Astrocyte (in vitro differentiated cells and primary cell): ENCODE measurements at regions not wholly inside any gene's neighbourhood (a gene's known extent, or its start where the extent isn't known, plus 50 kb on each side); places are given as distances from the start of the nearest gene placed in this dataset.

Source experiments
- DNase-seq: peaks from one replicate; pipeline ENCODE4 v3.0.0-alpha.2; 2010; ENCODE audit warnings: low read depth
- FAIRE-seq: peaks from 2 replicates; lab custom pipeline; 2011; peaks lifted over from hg19 to GRCh38; lab: Jason Lieb, UNC
- H2AFZ ChIP-seq: 2 replicates; pipeline ENCODE4 v1.6.0; 2012; ENCODE audit warnings: low read depth, low read length, inconsistent platforms
- H3K27ac ChIP-seq: 2 replicates; pipeline ENCODE4 v1.5.1; 2011; ENCODE audit warnings: low read depth, low read length, inconsistent platforms
- H3K27me3 ChIP-seq: 2 replicates; pipeline ENCODE4 v1.6.0; 2011; ENCODE audit warnings: low read length, inconsistent platforms; ENCODE audit not compliant: insufficient read depth
- H3K36me3 ChIP-seq: 2 replicates; pipeline ENCODE4 v1.5.1; 2011; ENCODE audit warnings: low read length, inconsistent platforms; ENCODE audit not compliant: insufficient read depth
- H3K4me1 ChIP-seq: 2 replicates; pipeline ENCODE4 v1.5.1; 2011; ENCODE audit warnings: low read length, inconsistent platforms; ENCODE audit not compliant: insufficient read depth
- H3K4me2 ChIP-seq: 2 replicates; pipeline ENCODE4 v1.6.0; 2012; ENCODE audit warnings: low read length, inconsistent platforms
- H3K4me3 ChIP-seq: 2 replicates; pipeline ENCODE4 v1.5.1; 2011; ENCODE audit warnings: low read depth, mild to moderate bottlenecking, low read length, inconsistent platforms; ENCODE audit not compliant: insufficient read depth
- H3K79me2 ChIP-seq: 2 replicates; pipeline ENCODE4 v1.6.0; 2012; ENCODE audit warnings: mild to moderate bottlenecking, low read length, inconsistent platforms; ENCODE audit not compliant: insufficient read depth
- H3K9ac ChIP-seq: 2 replicates; pipeline ENCODE4 v1.6.0; 2012; ENCODE audit warnings: mild to moderate bottlenecking, low read length, inconsistent platforms
- H3K9me3 ChIP-seq: 2 replicates; pipeline ENCODE4 v1.5.1; 2012; ENCODE audit warnings: low read depth, mild to moderate bottlenecking, low read length, inconsistent platforms; ENCODE audit not compliant: insufficient read depth
- H4K20me1 ChIP-seq: 2 replicates; pipeline ENCODE4 v1.6.0; 2012; ENCODE audit warnings: low read length, inconsistent platforms; ENCODE audit not compliant: insufficient read depth
- H3K27ac Mint-ChIP-seq: one replicate; pipeline ENCODE4 v1.8.0; 2021; ENCODE audit warnings: mild to moderate bottlenecking, mixed read lengths; ENCODE audit not compliant: unreplicated experiment
- H3K27me3 Mint-ChIP-seq: one replicate; pipeline ENCODE4 v1.8.0; 2021; ENCODE audit warnings: low read depth, mixed read lengths; ENCODE audit not compliant: unreplicated experiment
- H3K36me3 Mint-ChIP-seq: one replicate; pipeline ENCODE4 v1.8.0; 2021; ENCODE audit warnings: low read depth, mixed read lengths; ENCODE audit not compliant: unreplicated experiment
- H3K4me1 Mint-ChIP-seq: one replicate; pipeline ENCODE4 v1.8.0; 2021; ENCODE audit warnings: low read depth, mixed read lengths; ENCODE audit not compliant: unreplicated experiment
- H3K4me3 Mint-ChIP-seq: one replicate; pipeline ENCODE4 v1.8.0; 2021; ENCODE audit warnings: mild to moderate bottlenecking, moderate library complexity, mixed read lengths; ENCODE audit not compliant: unreplicated experiment
- H3K9me3 Mint-ChIP-seq: one replicate; pipeline ENCODE4 v1.8.0; 2021; ENCODE audit warnings: mild to moderate bottlenecking, mixed read lengths; ENCODE audit not compliant: unreplicated experiment
- CTCF ChIP-seq: IDR thresholded peaks from 2 replicates; pipeline ENCODE4 v1.5.1; 2011; ENCODE audit warnings: low read depth, mild to moderate bottlenecking, inconsistent platforms, low read length, moderate library complexity; ENCODE audit not compliant: insufficient read depth
- EZH2 ChIP-seq: IDR thresholded peaks from 2 replicates; pipeline ENCODE4 v1.6.1; 2012; ENCODE audit warnings: mild to moderate bottlenecking, low read length, inconsistent platforms; ENCODE audit not compliant: insufficient read depth

DNA sequence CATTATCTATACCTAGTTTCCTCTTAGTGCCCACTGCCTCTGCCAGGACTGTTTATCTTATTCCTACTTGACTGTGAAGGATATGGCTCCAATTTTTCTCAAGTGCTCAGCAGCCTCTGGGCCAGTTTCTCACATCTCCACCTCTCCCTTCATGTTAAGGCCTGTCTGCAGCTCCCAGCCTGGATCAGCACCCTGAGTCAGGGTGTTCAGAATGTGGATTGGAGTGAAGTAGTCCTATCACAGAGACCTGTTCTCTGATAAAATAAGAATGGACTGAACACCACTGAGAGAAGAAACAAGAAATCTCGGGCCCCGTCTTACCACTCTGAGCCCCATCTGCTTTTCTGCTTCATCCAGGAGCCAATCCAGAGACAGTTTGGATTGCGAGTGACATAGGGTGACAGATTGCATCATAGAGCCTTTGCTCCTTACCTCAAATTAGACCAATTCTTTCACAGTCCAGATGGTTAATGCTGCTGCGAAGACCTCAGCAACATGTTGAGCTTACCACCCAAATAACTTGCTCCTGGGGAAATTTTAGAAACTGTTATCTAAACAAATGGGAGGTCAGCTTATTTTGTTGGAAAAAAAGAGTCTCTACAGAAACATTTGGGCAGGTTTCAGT, 473.1 kb downstream of the PDZRN4 start:
- no peak for FAIRE-seq
- Histone ChIP-seq H3K9me3 (no peaks in the 10 kb centered on the region), H3K9ac (no peak overlapping the region), H2AFZ (no peak overlapping the region), H3K36me3 (no peaks in the 10 kb centered on the region), H3K27ac (no peak overlapping the region), H3K27me3 (no peaks in the 10 kb centered on the region), H3K79me2 (no peaks in the 10 kb centered on the region), H3K4me3 (no peak overlapping the region), H3K4me2 (no peak overlapping the region), H3K4me1 (no peaks in the 10 kb centered on the region), H4K20me1 (no peaks in the 10 kb centered on the region)
- Mint-ChIP-seq H3K36me3 (no peaks in the 10 kb centered on the region), H3K4me1 (no peaks in the 10 kb centered on the region), H3K4me3 (no peak overlapping the region), H3K27me3 (peaks cover 2% of the 10 kb centered on the region), H3K27ac (no peak overlapping the region), H3K9me3 (no peaks in the 10 kb centered on the region)
- DNase-seq: no peak
- TF ChIP-seq CTCF (no peak), EZH2 (no peak)

DNA sequence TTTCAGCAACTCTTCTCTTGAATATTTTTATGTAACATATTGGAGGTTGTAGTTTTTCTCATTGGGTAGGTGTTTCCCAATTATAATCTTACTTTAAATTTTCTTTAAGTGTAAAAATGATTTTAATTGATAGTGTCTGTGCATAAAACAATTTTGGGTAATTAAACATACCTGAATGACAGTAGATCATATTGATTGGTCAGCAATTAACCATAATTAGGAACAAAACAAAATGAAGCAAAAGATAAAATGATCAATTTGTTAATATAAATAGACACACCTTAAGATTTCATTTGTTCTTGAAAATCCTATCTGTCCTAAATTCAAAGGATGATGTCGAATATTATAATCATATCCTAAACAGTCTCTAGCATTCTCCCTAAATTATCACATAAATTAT, 468.3 kb downstream of the PDZRN4 start:
- Histone ChIP-seq H3K4me3 (no peak overlapping the region), H3K4me2 (no peak overlapping the region), H3K79me2 (no peaks in the 10 kb centered on the region), H2AFZ (no peak overlapping the region), H3K9me3 (no peaks in the 10 kb centered on the region), H4K20me1 (no peaks in the 10 kb centered on the region), H3K4me1 (no peaks in the 10 kb centered on the region), H3K36me3 (no peaks in the 10 kb centered on the region), H3K9ac (no peak overlapping the region), H3K27me3 (no peaks in the 10 kb centered on the region), H3K27ac (no peak overlapping the region)
- Mint-ChIP-seq H3K27ac (no peak overlapping the region), H3K27me3 (peaks cover 2% of the 10 kb centered on the region), H3K9me3 (no peaks in the 10 kb centered on the region), H3K4me1 (no peaks in the 10 kb centered on the region), H3K36me3 (no peaks in the 10 kb centered on the region), H3K4me3 (no peak overlapping the region)
- no peak for TF ChIP-seq CTCF
- TF ChIP-seq EZH2: no peak
- FAIRE-seq (no peak), DNase-seq (no peak)
